ENCODE measurements at regions not wholly inside any gene's neighbourhood (a gene's known extent, or its start where the extent isn't known, plus 50 kb on each side); places are given as distances from the start of the nearest gene placed in this dataset.

GRCh38 chr1:104878203-104878909, 1128.7 kb downstream of the AMY1C start:
- H3K27me3 ChIP-seq (replicated peaks; ENCODE audit: control insufficient read depth, insufficient read depth, low read length), result no peaks in the 10 kb centered on the region
- peak; percentile 32 for TF ChIP-seq CTCF (IDR thresholded peaks at IDR 0.05; ENCODE audit: insufficient read depth, low read length, poor library complexity, severe bottlenecking)
- no peaks in the 10 kb centered on the region for H3K36me3 ChIP-seq (ENCODE audit: control insufficient read depth, insufficient read depth, low read length)
- DNase-seq (ENCODE audit: extremely low read depth, insufficient read length), result no peak
- H3K4me3 ChIP-seq (replicated peaks; ENCODE audit: low read depth, low read length), result no peak overlapping the region

GRCh38 chr1:104884939-104885338, 1135.2 kb downstream of the AMY1C start:
- Histone ChIP-seq H3K27me3 (replicated peaks; ENCODE audit: control insufficient read depth, insufficient read depth, low read length) (no peaks in the 10 kb centered on the region), H3K36me3 (ENCODE audit: control insufficient read depth, insufficient read depth, low read length) (no peaks in the 10 kb centered on the region), H3K4me3 (replicated peaks; ENCODE audit: low read depth, low read length) (no peak overlapping the region)
- TF ChIP-seq CTCF (IDR thresholded peaks at IDR 0.05; ENCODE audit: insufficient read depth, low read length, poor library complexity, severe bottlenecking), result no peak
- DNase-seq (ENCODE audit: extremely low read depth, insufficient read length), result no peak

GRCh38 chr1:104905322-104905721, 1155.6 kb downstream of the AMY1C start:
- Histone ChIP-seq H3K36me3 (ENCODE audit: control insufficient read depth, insufficient read depth, low read length) (no peaks in the 10 kb centered on the region), H3K4me3 (replicated peaks; ENCODE audit: low read depth, low read length) (no peak overlapping the region), H3K27me3 (replicated peaks; ENCODE audit: control insufficient read depth, insufficient read depth, low read length) (no peaks in the 10 kb centered on the region)
- no peak for TF ChIP-seq CTCF (IDR thresholded peaks at IDR 0.05; ENCODE audit: insufficient read depth, low read length, poor library complexity, severe bottlenecking)
- no peak for DNase-seq (ENCODE audit: extremely low read depth, insufficient read length)

- no peak for DNase-seq (ENCODE audit: extremely low read depth, insufficient read length)
- Histone ChIP-seq H3K36me3 (ENCODE audit: control insufficient read depth, insufficient read depth, low read length) (no peaks in the 10 kb centered on the region), H3K4me3 (replicated peaks; ENCODE audit: low read depth, low read length) (no peak overlapping the region), H3K27me3 (replicated peaks; ENCODE audit: control insufficient read depth, insufficient read depth, low read length) (no peaks in the 10 kb centered on the region)
- TF ChIP-seq CTCF (IDR thresholded peaks at IDR 0.05; ENCODE audit: insufficient read depth, low read length, poor library complexity, severe bottlenecking), result no peak
Measured at GRCh38 chr1:104906141-104906540, 1156.4 kb downstream of the AMY1C start.

- H3K36me3 ChIP-seq (ENCODE audit: control insufficient read depth, insufficient read depth, low read length), result no peaks in the 10 kb centered on the region
- no peak for DNase-seq (ENCODE audit: extremely low read depth, insufficient read length)
- H3K27me3 ChIP-seq (replicated peaks; ENCODE audit: control insufficient read depth, insufficient read depth, low read length), result no peaks in the 10 kb centered on the region
- TF ChIP-seq CTCF (IDR thresholded peaks at IDR 0.05; ENCODE audit: insufficient read depth, low read length, poor library complexity, severe bottlenecking), result no peak
- H3K4me3 ChIP-seq (replicated peaks; ENCODE audit: low read depth, low read length), result no peak overlapping the region
Measured at GRCh38 chr1:104919188-104919587, 1169.5 kb downstream of the AMY1C start.

GRCh38 chr1:104921525-104921924, 1171.8 kb downstream of the AMY1C start:
- H3K36me3 ChIP-seq (ENCODE audit: control insufficient read depth, insufficient read depth, low read length), result no peaks in the 10 kb centered on the region
- TF ChIP-seq CTCF (IDR thresholded peaks at IDR 0.05; ENCODE audit: insufficient read depth, low read length, poor library complexity, severe bottlenecking), result no peak
- DNase-seq (ENCODE audit: extremely low read depth, insufficient read length), result no peak
- no peaks in the 10 kb centered on the region for H3K27me3 ChIP-seq (replicated peaks; ENCODE audit: control insufficient read depth, insufficient read depth, low read length)
- no peak overlapping the region for H3K4me3 ChIP-seq (replicated peaks; ENCODE audit: low read depth, low read length)
